ENCODE measurements at regions not wholly inside any gene's neighbourhood (a gene's known extent, or its start where the extent isn't known, plus 50 kb on each side); places are given as distances from the start of the nearest gene placed in this dataset.

DNA sequence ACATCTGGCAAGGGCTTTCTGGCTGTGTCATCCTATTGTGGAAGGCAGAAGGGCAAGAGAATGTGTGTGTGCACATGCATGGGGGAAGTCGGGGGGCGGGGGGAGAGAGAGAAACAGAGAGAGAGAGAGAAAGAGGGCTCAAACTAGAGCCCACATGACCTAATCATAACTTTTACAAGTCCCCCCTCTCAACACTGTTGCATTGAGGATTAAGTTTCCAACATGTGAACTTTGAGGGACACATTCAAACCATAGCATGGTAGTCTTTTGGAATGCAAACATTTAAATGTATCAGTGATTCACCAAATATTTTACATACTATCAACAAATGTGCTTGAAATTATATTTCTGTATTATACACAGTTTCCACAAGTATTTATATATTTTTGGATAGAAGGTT is 655.4 kb upstream of the B3GALT2 start:
- H3K4me2 ChIP-seq (ENCODE audit: low read depth, low read length, poor library complexity, severe bottlenecking): no peak overlapping the region
- no peaks in the 10 kb centered on the region for H3K36me3 ChIP-seq (ENCODE audit: insufficient read depth, low read length)
- 0 out of 2 replicates have a peak, but pooled peaks cover 3% of the 10 kb centered on the region for H3K9me2 ChIP-seq (replicated peaks; ENCODE audit: low read depth, low read length)
- no peak overlapping the region for H3K9ac ChIP-seq (ENCODE audit: low read depth, low read length, poor library complexity, severe bottlenecking)
- H3K9me3 ChIP-seq (ENCODE audit: insufficient read depth, low read depth, low read length): 0 out of 2 replicates have a peak, but pooled peaks cover 2% of the 10 kb centered on the region
- H4K20me1 ChIP-seq (ENCODE audit: insufficient read depth, low read length, poor library complexity, severe bottlenecking): no peaks in the 10 kb centered on the region
- H3K79me2 ChIP-seq (ENCODE audit: insufficient read depth, low read length): no peaks in the 10 kb centered on the region
- no peaks in the 10 kb centered on the region for H3F3A ChIP-seq (ENCODE audit: low read depth)
- no peak overlapping the region for H2AFZ ChIP-seq (ENCODE audit: low read length)
- TF ChIP-seq CTCF (conservative IDR thresholded peaks at IDR 0.05; ENCODE audit: low read length): no peak
- no peak for TF ChIP-seq EZH2phosphoT487 (IDR thresholded peaks at IDR 0.05; ENCODE audit: borderline replicate concordance)
- H3K4me3 ChIP-seq (ENCODE audit: low read length, poor library complexity, severe bottlenecking): no peak overlapping the region
- no peaks in the 10 kb centered on the region for H3K4me1 ChIP-seq (ENCODE audit: insufficient read depth, low read length, poor library complexity, severe bottlenecking)
- no peaks in the 10 kb centered on the region for H3K27me3 ChIP-seq (ENCODE audit: insufficient read depth, low read length, poor library complexity, severe bottlenecking)

GRCh38 chr1:193831465-193831864 is 645.1 kb upstream of the B3GALT2 start:
- H4K20me1 ChIP-seq (ENCODE audit: insufficient read depth, low read length, poor library complexity, severe bottlenecking): no peaks in the 10 kb centered on the region
- no peak overlapping the region for H3K4me3 ChIP-seq (ENCODE audit: low read length, poor library complexity, severe bottlenecking)
- no peaks in the 10 kb centered on the region for H3K79me2 ChIP-seq (ENCODE audit: insufficient read depth, low read length)
- no peaks in the 10 kb centered on the region for H3K9me2 ChIP-seq (replicated peaks; ENCODE audit: low read depth, low read length)
- no peaks in the 10 kb centered on the region for H3K36me3 ChIP-seq (ENCODE audit: insufficient read depth, low read length)
- no peak overlapping the region for H3K4me2 ChIP-seq (ENCODE audit: low read depth, low read length, poor library complexity, severe bottlenecking)
- H3K9me3 ChIP-seq (ENCODE audit: insufficient read depth, low read depth, low read length): no peaks in the 10 kb centered on the region
- H3K4me1 ChIP-seq (ENCODE audit: insufficient read depth, low read length, poor library complexity, severe bottlenecking): no peaks in the 10 kb centered on the region
- H3F3A ChIP-seq (ENCODE audit: low read depth): no peaks in the 10 kb centered on the region
- TF ChIP-seq EZH2phosphoT487 (IDR thresholded peaks at IDR 0.05; ENCODE audit: borderline replicate concordance): no peak
- no peak for TF ChIP-seq CTCF (conservative IDR thresholded peaks at IDR 0.05; ENCODE audit: low read length)
- H2AFZ ChIP-seq (ENCODE audit: low read length): no peak overlapping the region
- H3K27me3 ChIP-seq (ENCODE audit: insufficient read depth, low read length, poor library complexity, severe bottlenecking): no peaks in the 10 kb centered on the region
- H3K9ac ChIP-seq (ENCODE audit: low read depth, low read length, poor library complexity, severe bottlenecking): no peak overlapping the region

- no peaks in the 10 kb centered on the region for H3K9me2 ChIP-seq (replicated peaks; ENCODE audit: low read depth, low read length)
- no peak overlapping the region for H2AFZ ChIP-seq (ENCODE audit: low read length)
- no peaks in the 10 kb centered on the region for H3F3A ChIP-seq (ENCODE audit: low read depth)
- H3K9me3 ChIP-seq (ENCODE audit: insufficient read depth, low read depth, low read length): no peaks in the 10 kb centered on the region
- H4K20me1 ChIP-seq (ENCODE audit: insufficient read depth, low read length, poor library complexity, severe bottlenecking): no peaks in the 10 kb centered on the region
- H3K27me3 ChIP-seq (ENCODE audit: insufficient read depth, low read length, poor library complexity, severe bottlenecking): no peaks in the 10 kb centered on the region
- no peak overlapping the region for H3K9ac ChIP-seq (ENCODE audit: low read depth, low read length, poor library complexity, severe bottlenecking)
- H3K4me3 ChIP-seq (ENCODE audit: low read length, poor library complexity, severe bottlenecking): no peak overlapping the region
- no peaks in the 10 kb centered on the region for H3K79me2 ChIP-seq (ENCODE audit: insufficient read depth, low read length)
- no peak overlapping the region for H3K4me2 ChIP-seq (ENCODE audit: low read depth, low read length, poor library complexity, severe bottlenecking)
- no peaks in the 10 kb centered on the region for H3K36me3 ChIP-seq (ENCODE audit: insufficient read depth, low read length)
- TF ChIP-seq EZH2phosphoT487 (IDR thresholded peaks at IDR 0.05; ENCODE audit: borderline replicate concordance): no peak
- TF ChIP-seq CTCF (conservative IDR thresholded peaks at IDR 0.05; ENCODE audit: low read length): no peak
- no peaks in the 10 kb centered on the region for H3K4me1 ChIP-seq (ENCODE audit: insufficient read depth, low read length, poor library complexity, severe bottlenecking)
Observed at GRCh38 chr1:193827516-193827915, 641.1 kb upstream of the B3GALT2 start.

Measured in Loucy (cell line).